COLO668 (cell line): ENCODE measurements at regions not wholly inside any gene's neighbourhood (a gene's known extent, or its start where the extent isn't known, plus 50 kb on each side); places are given as distances from the start of the nearest gene placed in this dataset.

ENCODE experiments used
- DNase-seq: peaks from one replicate; lab custom pipeline; 2025; ENCODE audit not compliant: unreplicated experiment; lab: John Stamatoyannopoulos, UW

DNA sequence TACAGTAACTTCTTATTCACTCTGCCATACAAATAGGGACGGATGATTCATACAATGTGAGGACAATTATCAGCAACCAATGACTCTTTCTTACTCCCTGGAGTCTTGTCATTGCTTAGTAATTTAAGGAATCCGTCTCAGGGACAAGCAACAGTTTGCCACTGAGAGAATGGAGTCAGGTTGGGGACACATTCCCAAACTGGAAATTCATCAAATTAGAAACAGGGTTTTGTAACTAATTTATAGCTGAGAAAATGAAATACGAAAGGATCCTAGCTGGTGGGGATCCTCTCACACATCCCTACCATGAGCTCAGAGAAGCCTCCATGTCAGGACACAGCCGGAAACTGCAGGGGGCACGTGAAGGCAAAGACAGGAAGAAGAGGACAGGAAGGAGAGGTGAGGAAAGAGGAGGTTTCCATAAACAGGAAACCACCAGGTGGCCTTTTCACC lies 50.4 kb upstream of the KDR start:
- DNase-seq: no peak

DNA sequence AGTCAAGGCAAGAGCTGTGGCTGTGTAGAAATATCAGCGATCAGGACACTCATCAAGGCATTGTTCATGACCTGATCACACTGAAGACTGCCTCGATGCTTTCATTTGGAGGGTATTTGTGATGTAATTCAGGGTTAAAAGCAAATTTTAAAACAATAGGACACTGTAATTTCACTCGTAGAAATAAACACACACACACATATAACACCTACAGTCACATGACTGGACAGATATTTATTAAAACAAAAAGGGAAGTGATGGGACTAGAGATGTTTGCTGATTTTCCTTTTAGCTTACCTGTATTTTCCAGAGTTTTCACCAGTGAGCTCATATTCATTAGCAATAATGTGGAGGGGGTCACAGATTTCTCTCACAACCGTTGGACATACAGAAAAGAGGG lies 51.1 kb upstream of the KDR start:
- no peak for DNase-seq

DNA sequence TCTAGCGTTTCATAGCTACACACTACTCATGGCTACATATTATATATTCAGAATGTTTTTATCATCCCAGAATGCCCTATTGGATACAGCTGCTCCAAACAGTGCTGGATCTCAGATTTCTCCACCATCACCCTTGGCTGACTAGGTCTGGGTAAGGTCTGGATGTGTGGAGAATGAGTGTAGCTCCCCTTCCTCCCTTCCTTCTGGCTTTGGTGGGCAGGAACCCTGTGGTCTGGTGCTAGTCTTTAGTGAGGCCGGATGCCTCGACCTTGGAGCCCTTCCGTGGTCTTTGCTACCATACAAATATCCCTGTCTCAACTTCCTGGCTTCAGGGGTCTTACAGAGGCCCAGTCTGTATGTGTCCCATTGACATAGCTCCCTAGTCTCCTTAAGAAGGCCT lies 52.1 kb upstream of the KDR start:
- no peak for DNase-seq

DNA sequence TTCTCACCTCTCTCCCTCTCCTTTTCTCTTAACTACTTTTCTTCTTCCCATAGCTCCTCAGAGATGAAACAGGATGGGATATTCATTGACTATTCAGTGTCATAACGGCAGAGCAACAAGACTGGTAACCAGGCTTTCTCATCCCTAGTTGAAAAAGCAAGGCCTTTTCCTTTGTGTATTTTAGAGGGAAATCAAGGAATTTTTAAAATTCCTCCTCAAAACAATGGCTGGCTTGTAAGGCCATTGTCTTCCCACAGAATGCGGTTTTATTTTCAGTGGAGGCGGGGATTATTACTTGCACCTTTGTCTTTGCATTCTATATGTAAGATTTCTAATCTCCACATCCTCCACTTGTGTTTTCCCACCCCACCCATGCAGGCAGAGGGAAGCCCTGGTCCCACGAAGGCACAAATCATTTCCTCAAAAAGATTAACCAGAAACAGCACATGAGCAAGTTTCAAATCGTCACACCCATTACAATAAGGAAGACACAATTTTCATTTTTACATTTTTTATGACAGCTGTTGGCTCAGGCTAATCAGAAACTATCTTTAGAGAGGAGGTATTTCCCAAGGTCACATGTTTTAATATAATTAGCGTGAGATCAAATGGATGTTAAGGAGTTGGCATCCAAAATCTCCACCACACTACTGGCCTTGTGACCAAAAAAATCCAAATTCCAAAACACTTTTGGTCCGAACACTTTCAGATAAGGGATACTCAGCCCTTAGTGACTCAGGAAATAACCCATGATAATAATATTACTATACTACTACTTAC lies 53.0 kb upstream of the KDR start:
- no peak for DNase-seq

DNA sequence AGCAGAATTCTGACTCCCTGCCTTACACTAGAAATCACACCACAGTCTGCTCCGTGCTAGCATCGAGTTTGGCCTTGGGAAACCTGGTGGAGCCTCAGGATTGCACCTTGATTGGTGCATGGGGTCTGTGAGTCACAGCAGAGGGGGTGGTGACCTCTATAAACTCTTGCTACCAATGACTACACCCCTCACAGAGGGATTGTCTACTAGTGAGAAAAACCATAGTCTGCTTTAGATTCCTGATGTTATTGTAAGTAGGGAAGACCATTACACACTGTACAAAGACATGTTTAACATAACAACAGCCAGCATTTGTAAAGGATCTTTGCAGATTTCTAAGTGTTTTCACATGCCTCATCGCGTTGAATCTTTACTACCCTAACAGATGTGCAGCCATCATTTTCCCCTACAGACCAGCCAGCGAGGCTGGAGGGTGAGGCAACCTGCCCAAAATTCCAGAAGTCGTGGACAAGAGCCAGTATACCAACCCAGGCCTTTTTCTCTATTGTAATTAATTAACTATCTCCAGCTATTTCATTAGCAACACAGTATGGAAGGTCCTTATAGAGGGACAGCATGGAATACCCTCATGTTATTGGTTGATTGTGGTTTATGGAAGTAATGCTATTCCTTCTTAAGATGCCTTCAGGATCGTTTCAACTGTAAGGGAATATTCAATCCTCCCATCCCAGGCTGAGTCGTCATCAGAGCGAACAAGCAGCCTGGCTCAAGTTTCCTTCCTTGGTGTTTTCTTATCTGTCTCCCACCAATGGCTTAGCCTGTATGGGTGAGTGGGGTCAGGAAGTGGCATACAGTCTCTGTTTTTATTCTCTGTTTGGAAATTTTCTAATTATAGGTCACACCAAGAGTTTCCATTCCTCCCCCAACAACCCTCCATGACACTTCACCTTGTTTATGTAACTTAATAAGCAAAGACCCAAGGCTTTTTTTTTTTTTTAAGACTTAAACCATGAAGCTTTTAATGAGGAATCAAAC lies 55.9 kb upstream of the KDR start:
- DNase-seq: no peak

DNA sequence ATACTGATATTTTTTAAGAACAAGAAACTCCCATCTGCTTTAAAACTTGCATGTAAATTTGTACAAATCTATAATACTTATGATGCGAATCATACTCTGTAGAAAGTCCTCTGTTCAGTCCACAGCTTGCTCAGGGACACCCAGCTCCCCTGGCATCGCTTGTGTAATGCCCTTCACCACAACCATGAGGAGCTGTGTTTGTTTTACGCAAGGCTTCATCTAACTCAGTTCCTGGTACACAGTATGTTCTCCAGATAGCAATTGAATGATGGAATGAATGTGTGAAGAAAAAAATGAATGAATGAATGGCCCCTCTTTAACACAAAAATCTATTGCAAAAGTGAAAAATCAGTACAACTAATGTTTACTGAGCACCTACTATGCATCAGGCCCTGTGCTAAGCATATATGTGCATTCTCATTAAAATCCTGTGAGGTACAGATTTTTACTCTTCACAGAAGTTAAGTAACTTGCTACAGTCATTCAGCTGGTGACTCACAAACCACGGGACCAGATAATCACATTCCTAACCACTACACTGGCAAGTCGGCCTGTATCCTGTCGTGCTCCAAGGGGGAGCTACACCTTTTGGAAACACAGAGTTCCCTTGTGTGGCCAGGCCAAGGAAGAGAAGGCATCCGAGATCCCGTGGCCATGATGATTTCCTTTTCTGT lies 58.7 kb upstream of the KDR start:
- DNase-seq: no peak

DNA sequence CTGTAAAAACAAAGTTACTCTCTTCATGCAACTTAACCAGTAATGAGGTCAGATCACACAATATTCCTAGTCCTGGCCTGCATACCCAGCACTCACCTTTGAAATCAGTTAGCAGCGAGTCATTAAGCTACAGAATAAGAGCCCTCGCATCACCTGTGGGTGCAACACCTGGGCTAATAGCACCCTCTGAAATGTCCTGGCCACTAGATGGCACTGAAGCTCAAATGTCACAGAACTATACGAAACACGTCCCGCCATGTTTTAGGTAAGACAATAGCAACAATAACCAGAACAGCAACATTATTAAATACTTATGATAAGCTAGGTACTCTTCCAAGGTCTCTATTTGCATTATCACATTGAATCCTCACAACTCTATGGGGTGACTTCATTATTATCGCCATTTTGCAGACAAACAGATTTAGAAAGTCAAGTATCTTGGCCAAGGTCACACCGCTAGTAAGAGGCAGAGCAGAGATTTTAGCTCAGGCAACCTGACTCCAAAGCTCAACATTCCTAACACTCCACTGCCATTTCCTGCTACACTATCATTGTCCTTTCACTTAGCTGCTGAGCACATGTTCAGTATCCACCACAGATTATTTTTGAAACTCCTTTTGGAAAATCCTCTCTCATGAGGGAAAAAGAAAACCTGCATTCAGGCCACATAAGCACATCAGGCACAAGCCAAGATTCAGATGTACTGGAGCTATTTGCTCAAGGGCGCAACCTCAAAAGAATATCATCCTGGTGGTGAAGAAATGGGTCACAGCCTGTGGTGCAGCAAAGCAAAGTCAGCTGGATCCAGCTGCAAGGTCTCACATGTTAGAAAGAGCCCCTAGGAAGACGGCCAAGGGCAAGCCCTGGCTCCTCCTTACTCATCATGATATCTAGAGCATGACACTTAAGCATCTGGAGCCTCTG lies 59.5 kb upstream of the KDR start:
- DNase-seq: peak; percentile 22

DNA sequence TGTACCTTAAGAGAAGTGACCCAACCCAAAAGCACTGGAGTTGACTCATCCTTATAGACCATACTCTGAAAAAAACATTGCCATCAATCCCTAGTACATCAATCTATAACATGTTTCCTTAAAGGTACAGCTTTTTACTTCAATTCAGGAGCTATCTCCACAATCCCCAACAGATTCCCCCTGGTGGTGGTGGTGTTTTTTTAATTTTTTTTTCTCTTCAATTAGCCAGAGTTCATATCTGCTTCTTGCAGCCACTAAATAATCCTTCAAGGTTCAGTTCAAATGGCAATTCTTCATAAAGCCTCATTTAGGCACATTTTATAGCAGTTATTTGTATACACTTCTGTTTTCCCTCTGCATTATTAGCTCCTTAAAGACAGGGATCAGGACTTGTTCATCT lies 60.7 kb upstream of the KDR start:
- DNase-seq: no peak

DNA sequence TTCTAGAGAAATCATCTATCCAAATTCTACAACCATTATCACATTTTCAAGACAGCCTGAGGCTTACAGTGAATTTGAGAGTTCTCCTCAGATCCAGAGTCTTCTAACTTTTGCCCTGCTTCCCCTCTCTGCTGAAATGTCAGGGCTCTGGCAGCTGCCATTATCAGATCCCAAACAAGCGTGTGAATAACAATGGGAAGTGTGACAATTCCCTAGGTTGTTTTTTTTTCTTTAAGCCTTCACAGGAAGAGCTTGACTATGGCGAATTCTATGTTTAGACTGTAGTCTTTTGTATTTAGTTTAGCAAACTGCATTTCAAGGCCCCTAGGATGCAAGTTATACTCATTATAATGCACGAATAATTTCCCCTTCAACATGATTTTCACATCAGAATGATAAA lies 61.3 kb upstream of the KDR start:
- DNase-seq: no peak

DNA sequence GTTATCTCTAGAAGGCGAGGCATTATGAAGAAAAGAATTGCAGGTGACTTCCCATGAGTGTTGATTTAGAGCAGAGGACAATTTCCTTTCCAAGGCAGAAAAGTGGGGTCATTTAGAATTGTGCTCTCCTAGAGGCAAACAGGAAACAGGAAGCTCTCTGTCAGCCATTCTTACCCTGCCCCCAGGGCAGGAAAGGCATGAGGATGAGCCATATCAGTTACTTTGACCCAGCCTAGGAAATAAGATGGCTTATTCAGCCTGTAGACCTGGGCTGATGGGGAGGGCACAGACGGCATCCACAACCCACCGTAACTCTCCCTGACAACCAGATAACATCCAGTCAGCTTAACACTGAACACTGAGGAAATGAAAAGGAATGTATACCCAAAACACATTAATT lies 88.8 kb upstream of the KDR start:
- peak; percentile 37 for DNase-seq

DNA sequence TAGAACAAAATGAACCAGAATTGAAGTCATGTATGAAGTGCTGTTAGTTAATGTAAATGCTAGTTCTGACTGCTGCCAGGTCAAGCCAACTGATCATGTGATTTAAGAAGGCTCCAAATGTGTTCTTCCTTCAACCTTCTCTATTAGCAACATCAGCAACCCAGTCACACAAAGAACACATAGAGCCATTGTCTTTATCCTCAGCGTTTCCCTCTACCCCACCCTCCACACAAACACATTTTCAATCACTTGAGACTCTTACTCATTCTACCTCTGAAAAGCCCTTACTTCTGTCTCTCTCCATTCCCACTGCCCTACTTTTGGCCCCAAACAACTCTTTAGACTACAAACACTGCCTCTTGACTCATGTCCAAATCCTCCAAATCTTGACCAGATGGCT lies 89.7 kb upstream of the KDR start:
- DNase-seq: no peak

DNA sequence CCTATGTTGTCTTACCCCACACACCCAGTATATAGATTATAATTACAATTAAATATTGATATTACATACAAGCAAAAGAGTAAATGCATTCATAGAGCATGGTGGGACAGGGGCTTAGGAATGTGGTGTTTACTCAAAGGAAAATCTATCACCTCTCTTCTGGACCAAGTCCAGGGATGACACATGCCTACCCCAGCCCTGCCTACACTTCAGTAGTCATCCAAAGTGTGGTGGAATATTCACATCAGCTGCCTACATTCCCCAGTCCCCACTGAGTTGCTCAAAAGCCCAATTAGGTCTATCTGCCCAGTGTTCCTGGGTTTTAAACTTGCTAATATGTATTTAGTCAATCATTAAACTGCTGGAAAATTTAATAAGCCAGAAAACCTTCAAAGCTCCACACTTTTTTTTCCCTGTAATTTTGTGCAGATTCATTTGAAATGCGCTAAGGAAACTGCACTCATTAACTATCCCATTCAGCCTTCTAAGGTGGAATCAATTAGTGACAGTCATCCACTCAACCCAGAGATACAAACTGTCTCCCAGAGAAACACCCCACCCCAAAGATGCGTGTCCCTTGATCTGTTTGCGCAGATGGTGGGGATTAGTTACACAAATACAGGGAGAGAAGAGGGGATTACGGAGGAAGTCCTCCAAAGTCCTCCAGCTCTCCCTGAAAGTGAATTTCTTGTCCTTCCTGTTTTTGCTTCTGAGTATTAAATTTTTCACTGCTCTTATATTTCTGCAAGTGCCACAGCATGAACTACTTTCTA lies 91.7 kb upstream of the KDR start:
- DNase-seq: peak; percentile 37

DNA sequence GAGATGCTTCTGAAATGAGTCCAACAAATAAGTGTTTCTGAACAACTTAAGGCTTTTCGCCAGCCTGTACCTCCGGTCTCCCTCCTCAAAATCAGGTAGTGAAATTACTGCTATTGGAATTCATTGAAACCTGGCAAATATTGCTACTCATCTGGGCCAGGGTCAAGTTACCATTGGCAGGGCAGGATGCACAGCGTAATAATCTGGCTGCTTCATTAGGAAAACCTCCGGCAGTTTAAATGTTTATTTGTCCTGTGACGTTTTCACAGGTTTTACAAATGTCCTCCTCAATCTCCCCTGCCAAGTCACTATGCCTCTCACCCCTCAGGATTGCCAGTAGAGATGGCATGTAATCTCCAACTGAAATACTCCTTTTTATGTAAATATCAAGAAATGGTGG lies 92.6 kb upstream of the KDR start:
- no peak for DNase-seq

DNA sequence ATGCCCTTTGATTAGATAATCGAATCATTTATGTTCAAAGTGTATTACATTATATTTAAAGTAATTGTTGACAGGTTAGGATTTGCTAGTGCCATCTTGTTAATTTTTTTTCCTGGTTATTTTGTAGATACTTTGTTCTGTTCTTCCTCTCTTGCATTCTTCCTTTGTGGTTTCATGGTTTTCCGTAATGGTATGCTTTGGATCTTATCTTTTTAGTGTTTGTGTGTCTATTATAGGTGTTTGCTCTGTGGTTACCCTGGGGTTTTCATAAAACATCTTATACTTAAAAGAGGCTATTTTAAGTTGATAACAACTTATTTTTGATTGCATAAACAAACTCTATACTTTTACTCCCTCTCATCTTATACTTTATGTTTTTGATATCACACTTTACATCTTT lies 108.2 kb upstream of the SRD5A3 start:
- no peak for DNase-seq

DNA sequence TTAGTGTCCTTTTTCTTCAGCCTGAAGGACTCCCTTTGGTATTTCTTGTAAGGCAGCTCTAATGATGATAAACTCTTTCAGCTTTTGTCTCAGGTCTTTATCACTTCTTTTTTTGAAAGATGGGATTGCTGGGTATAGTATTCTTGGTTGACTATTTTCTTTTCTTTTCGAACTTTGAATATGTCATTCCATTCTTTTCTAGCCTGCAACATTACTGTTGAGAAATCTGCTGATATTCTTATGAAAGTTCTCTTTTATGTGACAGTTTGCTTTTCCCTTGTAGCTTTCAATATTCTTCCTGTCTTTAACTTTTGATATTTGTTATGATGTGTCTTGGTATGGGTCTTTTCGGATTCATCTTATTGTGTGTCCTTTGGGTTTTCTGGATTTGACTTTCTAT lies 107.6 kb upstream of the SRD5A3 start:
- no peak for DNase-seq

DNA sequence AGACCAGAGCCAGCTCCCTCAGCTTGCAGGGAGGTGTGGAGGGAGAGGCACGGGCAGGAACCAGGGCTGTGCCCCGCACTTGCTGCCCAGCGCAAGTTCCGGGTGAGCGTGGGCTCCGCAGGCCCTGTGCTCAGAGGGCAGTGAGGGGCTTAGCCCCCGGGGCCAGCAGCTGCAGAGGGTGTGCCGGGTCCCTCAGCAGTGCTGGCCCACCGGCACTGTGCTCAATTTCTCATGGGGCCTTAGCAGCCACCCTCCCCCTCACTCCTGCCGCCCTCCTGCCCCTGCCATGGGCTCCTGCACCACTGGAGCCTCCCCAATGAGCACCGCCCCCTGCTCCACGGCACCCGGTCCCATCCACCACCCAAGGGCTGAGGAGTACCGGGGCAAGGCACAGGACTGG lies 104.6 kb upstream of the SRD5A3 start:
- DNase-seq: no peak

DNA sequence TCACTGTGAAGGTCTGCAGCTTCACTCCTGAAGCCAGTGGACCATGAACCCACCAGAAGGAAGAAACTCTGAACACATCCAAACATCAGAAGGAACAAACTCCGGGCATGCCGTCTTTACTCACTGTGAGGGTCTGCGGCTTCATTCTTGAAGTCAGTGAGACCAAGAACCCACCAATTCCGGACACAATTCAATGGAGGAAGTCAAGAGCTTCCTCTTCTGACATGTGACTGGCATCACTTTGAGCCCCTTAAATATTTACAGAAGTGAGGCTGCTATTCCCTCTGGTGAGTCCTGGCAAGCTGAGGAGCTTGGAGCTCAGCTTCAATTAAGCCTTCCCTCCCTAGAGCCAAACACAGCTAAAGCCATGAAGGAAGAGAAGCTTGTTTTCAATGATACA lies 103.5 kb upstream of the SRD5A3 start:
- no peak for DNase-seq

DNA sequence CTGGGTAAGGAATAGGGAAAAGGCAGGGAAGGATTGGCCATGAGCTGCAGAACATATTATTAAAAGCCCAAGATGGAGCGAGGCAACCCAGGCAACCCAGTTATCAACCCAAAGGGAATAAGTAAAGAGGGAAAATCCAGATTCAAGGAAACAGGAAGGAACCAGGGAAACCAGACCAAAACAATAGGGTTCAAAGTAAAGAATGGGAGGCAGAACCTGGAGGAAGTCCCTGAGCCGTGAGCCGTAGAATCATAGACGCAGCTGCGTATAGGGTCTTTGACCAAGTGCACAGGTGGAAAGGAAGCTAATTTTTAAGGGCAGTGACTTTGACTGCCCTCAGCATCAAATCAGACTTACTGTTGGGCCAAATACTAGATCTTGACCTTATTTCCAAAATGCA lies 98.5 kb upstream of the SRD5A3 start:
- DNase-seq: no peak

DNA sequence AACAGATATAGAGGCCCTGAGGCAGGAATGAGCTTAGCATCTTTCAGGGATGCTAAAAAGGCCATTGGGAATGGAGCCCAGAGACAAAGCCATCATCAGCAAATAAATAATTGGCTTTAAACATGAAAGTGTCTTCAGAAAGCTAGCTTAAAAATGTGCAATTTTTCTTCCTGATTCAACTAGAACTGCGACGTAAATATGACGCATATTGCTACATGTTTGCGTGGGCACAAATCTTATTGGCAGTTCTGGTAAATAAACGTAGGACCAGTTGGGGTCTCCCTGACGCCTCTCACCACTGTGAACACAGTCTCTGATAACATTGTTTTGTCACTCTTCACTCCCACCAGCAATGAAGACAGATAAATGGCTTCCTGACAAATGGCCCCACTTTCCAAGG lies 97.3 kb upstream of the SRD5A3 start:
- DNase-seq: no peak

DNA sequence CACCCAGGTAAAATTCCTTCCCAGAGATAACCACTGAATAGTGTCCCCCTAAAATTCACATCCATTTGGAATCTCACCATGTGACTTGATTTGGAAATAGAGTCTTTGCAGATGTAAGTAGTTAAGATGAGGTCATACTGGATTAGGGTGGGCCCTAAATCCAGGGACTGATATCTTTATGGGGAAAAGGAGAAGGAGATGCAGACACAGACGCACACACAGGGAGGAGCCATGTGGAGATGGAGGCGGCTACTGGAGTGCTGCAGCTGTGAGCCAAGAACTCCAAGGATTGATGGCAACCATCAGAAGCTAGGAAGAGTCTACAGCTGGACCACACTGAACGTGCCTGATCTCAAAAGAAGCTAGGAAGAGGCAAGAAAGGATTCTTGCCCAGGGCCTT lies 96.6 kb upstream of the SRD5A3 start:
- DNase-seq: no peak
